DMS79 (cell line): ENCODE measurements at regions not wholly inside any gene's neighbourhood (a gene's known extent, or its start where the extent isn't known, plus 50 kb on each side); places are given as distances from the start of the nearest gene placed in this dataset.

Source experiments
- DNase-seq: peaks from one replicate; lab custom pipeline; 2025; lab: John Stamatoyannopoulos, UW

GRCh38 chr1:168964478-168964877 is 142.0 kb upstream of the ATP1B1 start:
- DNase-seq = no peak

GRCh38 chr1:168966217-168966616 is 140.3 kb upstream of the ATP1B1 start:
- no peak for DNase-seq

GRCh38 chr1:168966636-168967035 is 139.9 kb upstream of the ATP1B1 start:
- DNase-seq = no peak

GRCh38 chr1:168970926-168971659 is 135.4 kb upstream of the ATP1B1 start:
- no peak for DNase-seq

- no peak for DNase-seq
Observed at GRCh38 chr1:168972225-168972624, 134.3 kb upstream of the ATP1B1 start.

GRCh38 chr1:168972887-168973286 is 133.6 kb upstream of the ATP1B1 start:
- peak; percentile 86 for DNase-seq

- no peak for DNase-seq
Observed at GRCh38 chr1:168974117-168974516, 132.4 kb upstream of the ATP1B1 start.

GRCh38 chr1:168974611-168975010 is 131.9 kb upstream of the ATP1B1 start:
- no peak for DNase-seq

- DNase-seq = peak; percentile 9
Observed at GRCh38 chr1:168976267-168976666, 130.2 kb upstream of the ATP1B1 start.

GRCh38 chr1:168977618-168978017 is 128.9 kb upstream of the ATP1B1 start:
- no peak for DNase-seq

- DNase-seq = no peak
Observed at GRCh38 chr1:168979276-168979675, 127.2 kb upstream of the ATP1B1 start.

GRCh38 chr1:168980180-168980579 is 126.3 kb upstream of the ATP1B1 start:
- peak; percentile 15 for DNase-seq

- DNase-seq = no peak
Observed at GRCh38 chr1:168980656-168981055, 125.8 kb upstream of the ATP1B1 start.

- DNase-seq = no peak
Observed at GRCh38 chr1:168982778-168983177, 123.7 kb upstream of the ATP1B1 start.

GRCh38 chr1:168987330-168987729 is 119.2 kb upstream of the ATP1B1 start:
- DNase-seq = no peak

GRCh38 chr1:168987923-168988322 is 118.6 kb upstream of the ATP1B1 start:
- DNase-seq = no peak

GRCh38 chr1:168989985-168990384 is 116.5 kb upstream of the ATP1B1 start:
- DNase-seq = no peak

- DNase-seq = no peak
Observed at GRCh38 chr1:168991667-168992475, 114.6 kb upstream of the ATP1B1 start.

- no peak for DNase-seq
Observed at GRCh38 chr1:169001353-169001752, 105.1 kb upstream of the ATP1B1 start.

GRCh38 chr1:169003864-169004516 is 102.5 kb upstream of the ATP1B1 start:
- DNase-seq = no peak

GRCh38 chr1:169005776-169006175 is 100.7 kb upstream of the ATP1B1 start:
- no peak for DNase-seq

- DNase-seq = no peak
Observed at GRCh38 chr1:169009666-169010065, 96.8 kb upstream of the ATP1B1 start.

- DNase-seq = no peak
Observed at GRCh38 chr1:169012416-169012815, 94.1 kb upstream of the ATP1B1 start.
